Epithelial cell of esophagus (primary cell): ENCODE measurements at regions not wholly inside any gene's neighbourhood (a gene's known extent, or its start where the extent isn't known, plus 50 kb on each side); places are given as distances from the start of the nearest gene placed in this dataset.

Experiments
- DNase-seq: peaks from one replicate; pipeline ENCODE4 v3.0.0; 2010; ENCODE audit warnings: low read depth
- H3K4me3 ChIP-seq: 2 replicates; pipeline ENCODE4 v1.5.1; 2011; ENCODE audit warnings: mild to moderate bottlenecking, low read length, control low read depth
- CTCF ChIP-seq: IDR thresholded peaks from 2 replicates; pipeline ENCODE4 v1.5.1; 2011; ENCODE audit warnings: low read depth, mild to moderate bottlenecking, low read length, control low read depth, inconsistent platforms; ENCODE audit not compliant: insufficient read depth; ENCODE audit errors: missing control alignments

GRCh38 chr1:195721210-195721971 is 886.8 kb downstream of the KCNT2 start:
- TF ChIP-seq CTCF, result no peak
- DNase-seq, result peak; percentile 8

GRCh38 chr1:195717651-195718050 is 890.6 kb downstream of the KCNT2 start:
- no peak overlapping the region for H3K4me3 ChIP-seq
- DNase-seq, result peak; percentile 13
- peak; percentile 43 for TF ChIP-seq CTCF

More at GRCh38 chr1:195721210-195721971, 886.8 kb downstream of the KCNT2 start:
- H3K4me3 ChIP-seq, result no peak overlapping the region

GRCh38 chr1:195715652-195716051 is 892.6 kb downstream of the KCNT2 start:
- H3K4me3 ChIP-seq, result no peak overlapping the region
- TF ChIP-seq CTCF, result no peak
- DNase-seq, result no peak

- no peak for TF ChIP-seq CTCF
- H3K4me3 ChIP-seq, result no peak overlapping the region
- peak; percentile 59 for DNase-seq
Observed at GRCh38 chr1:195714248-195714647, 894.0 kb downstream of the KCNT2 start.

GRCh38 chr1:195709821-195710220 is 898.4 kb downstream of the KCNT2 start:
- H3K4me3 ChIP-seq, result no peak overlapping the region
- TF ChIP-seq CTCF, result no peak
- DNase-seq, result no peak

GRCh38 chr1:195704028-195704427 is 904.2 kb downstream of the KCNT2 start:
- DNase-seq, result no peak
- no peak for TF ChIP-seq CTCF
- H3K4me3 ChIP-seq, result no peak overlapping the region

- no peak for DNase-seq
Observed at GRCh38 chr1:195701149-195701548, 907.1 kb downstream of the KCNT2 start.

More at GRCh38 chr1:195701149-195701548, 907.1 kb downstream of the KCNT2 start:
- TF ChIP-seq CTCF, result no peak
- H3K4me3 ChIP-seq, result no peak overlapping the region
